HG03103 (cell line): ENCODE measurements at regions not wholly inside any gene's neighbourhood (a gene's known extent, or its start where the extent isn't known, plus 50 kb on each side); places are given as distances from the start of the nearest gene placed in this dataset.

Source experiments
- ATAC-seq: cut with Tn5 transposase; IDR thresholded peaks from one replicate; pipeline ENCODE4 v1.9.1; 2021; ENCODE audit warnings: low read depth; ENCODE audit not compliant: unreplicated experiment

DNA sequence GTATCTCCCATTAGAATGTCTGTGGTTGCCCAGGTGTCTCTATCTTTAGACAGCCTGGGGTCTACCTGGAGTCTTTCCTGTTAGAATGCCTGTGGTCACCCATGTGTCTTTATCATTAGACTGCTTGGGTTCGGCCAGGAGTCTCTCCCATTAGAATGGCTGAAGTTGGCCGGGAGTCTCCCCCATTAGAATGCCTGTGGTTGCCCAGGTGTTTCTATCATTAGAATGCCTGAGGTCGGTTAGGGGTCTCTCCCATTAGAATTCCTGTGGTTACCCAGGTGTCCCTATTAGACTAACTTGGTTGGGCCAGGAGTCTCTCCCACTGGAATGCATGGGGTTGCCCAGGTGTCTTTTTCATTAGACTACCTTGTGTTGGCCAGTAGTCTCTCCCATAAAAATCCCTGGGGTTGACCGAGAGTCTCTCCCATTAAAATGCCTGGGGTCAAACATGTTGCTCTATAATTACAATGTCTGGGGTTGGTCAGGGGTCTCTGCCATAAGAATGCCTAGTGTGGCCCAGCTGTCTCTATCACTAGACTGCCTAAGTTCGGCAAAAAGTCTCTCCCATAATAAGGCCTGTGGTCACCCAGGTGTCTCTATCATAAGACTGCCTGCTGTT lies 1448.7 kb downstream of the UQCRFS1 start:
- no peak for ATAC-seq

- ATAC-seq: no peak
Measured at GRCh38 chr19:27762933-27763332, 1450.0 kb downstream of the UQCRFS1 start.

GRCh38 chr19:27759896-27760295 lies 1453.1 kb downstream of the UQCRFS1 start:
- no peak for ATAC-seq

DNA sequence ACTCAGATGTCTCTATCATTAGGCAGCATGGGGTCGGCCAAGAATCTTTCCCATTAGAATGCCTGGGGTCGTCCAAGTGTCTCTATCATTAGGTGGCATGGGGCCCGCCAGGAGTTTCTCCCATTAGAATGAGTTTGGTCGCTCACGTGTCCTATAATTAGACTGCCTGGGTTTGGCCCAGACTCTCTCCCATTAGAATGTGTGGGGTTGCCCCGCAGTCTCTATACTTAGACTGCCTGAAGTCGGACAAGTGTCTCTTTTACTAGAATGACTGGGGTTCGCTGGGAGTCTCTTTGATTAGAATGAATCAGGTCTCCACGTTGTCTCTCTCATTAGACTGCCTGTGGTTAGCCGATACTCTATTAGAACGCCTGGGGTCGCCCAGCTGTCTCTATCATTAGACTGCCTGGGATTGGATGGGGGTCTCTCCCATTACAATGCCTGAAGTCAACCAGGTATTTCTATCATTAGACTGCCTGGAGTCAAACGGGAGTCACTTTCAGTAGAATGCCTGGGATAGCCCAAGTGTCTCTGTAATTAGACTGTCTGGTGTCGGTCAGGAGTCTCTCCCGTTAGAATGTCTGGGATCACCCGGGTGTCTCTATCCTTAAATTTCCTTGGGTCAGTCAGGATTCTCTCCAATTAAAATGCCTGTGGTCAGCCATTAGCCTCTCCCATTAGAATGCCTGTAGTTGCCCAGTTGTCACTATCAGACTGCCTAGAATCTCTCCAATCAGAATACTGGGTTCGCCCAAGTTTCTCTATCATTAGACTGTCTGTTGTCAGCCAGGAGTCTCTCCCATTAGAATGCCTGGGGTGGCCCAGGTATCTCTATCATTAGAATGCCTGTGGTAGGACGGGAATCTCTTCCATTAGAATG lies 1454.1 kb downstream of the UQCRFS1 start:
- ATAC-seq: no peak

GRCh38 chr19:27754700-27755099 lies 1458.3 kb downstream of the UQCRFS1 start:
- ATAC-seq: no peak

DNA sequence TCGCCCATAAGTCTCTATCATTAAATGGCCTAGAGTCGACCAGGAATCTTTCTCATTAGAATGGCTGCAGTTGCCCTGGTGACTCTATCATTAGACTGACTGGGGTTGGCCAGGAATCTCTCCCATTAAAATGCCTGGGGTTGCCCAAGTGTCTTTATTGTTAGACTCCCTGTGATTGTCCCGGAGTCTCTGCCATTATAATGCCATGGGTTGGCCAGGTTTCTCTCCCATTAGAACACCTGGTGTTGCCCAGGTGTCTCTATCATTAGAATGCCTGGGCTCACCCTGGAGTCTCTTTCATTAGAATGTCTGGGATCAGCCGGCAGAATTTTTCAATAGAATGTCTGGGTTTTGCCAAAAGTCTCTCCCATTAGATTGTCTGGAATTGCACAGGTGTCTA lies 1459.3 kb downstream of the UQCRFS1 start:
- ATAC-seq: no peak

GRCh38 chr19:27752530-27753184 lies 1460.3 kb downstream of the UQCRFS1 start:
- ATAC-seq: no peak

- no peak for ATAC-seq
Measured at GRCh38 chr19:27751044-27751391, 1461.9 kb downstream of the UQCRFS1 start.

GRCh38 chr19:27750391-27751043 lies 1462.4 kb downstream of the UQCRFS1 start:
- no peak for ATAC-seq

DNA sequence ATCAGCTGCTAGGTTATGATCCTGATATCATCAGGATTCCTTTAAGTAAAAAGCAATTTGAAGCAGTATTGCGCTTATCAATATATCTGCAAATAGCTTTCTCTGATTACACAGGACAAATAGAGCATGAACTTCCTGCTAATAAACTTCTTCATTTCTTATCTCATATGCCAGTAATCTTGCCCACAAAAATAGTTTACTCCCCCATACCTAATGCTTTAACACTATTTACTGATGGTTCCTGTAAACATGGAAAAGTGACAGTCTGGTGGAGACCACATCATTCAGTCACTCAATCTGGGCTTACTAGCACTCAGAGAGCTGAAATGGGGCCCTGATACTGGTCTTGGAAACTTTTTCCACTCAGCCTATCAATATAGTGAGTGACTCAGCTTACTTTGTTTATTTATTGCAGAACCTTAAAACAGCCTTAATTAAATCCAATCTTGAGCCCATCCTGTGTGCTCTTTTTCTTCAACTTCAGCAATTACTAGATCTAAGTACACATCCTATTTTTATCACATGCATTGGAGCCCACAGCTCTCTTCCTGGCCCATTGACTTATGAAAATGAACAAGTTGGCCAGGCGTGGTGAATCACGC lies 1464.3 kb downstream of the UQCRFS1 start:
- ATAC-seq: no peak

DNA sequence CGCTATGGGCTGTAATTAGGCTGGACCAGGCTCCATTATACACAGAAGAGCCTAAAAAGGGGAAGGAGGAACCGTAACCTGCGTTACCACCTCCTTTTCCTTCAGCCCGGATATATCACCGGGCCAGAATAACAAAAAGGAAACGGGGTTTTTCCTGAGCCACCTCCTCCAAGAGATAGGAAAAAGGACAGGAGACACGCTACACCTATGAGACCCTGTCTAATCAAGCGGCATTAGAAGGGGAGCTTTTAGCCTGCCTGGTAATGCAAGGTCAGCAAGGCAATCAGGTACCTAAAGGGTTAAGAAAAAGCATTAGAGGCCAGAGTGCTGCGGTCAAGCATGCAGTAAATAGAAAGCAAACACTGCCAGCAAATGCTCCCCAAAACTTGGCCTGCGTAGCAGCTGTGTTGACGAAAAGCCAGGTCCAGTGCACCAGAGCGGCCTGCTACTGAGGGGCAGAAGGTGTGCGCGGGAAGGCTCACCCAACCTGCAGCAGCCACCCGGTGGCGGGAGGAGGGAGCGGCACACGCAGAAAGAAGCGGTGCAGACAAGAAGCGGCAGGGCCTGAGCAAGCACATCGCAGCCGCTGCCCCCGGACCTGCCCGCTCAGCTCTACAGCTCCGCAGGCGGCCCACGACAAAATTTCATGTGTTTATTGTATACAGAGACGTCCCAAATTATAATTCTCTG lies 1466.1 kb downstream of the UQCRFS1 start:
- no peak for ATAC-seq

- ATAC-seq: no peak
Measured at GRCh38 chr19:27745978-27746542, 1466.9 kb downstream of the UQCRFS1 start.

- ATAC-seq: no peak
Measured at GRCh38 chr19:27744926-27745768, 1467.8 kb downstream of the UQCRFS1 start.

DNA sequence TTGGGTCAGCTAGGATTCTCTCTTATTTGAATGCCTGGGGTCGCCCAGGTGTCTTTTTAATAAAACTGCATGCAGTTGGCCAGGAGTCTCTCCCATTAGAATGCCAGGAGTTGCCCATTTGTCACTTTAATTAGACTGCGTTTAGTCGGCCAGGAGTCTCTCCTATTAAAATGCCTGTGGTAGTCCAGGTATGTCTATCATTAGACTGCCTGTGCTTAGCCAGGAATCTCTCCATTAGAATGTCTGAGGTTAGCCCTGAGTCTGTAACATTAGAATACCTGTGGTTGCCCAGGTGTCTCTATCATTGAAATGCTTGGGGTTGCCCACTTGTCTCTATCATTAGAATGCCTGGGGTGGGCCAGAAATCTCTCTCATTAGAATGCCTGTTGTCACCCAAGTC lies 1470.9 kb downstream of the UQCRFS1 start:
- ATAC-seq: no peak

DNA sequence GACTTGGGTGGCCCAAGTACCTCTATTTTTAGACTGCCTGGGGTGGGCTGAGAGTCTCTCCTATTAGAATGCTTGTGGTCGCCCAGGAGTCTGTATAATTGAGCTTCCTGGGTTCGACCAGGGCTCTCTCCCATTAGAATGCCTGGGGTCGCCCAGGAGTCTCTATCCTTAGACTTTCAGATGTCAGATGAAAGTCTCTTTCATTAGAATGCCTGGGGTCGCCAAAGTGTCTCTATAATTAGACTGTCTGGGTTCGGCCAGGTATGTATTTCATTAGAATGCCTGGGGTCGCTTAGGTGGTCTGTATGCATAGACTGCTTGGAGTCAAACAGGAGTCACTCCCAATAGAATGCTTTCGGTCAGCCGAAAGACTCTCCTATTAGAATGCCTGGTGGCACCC lies 1471.7 kb downstream of the UQCRFS1 start:
- ATAC-seq: no peak

DNA sequence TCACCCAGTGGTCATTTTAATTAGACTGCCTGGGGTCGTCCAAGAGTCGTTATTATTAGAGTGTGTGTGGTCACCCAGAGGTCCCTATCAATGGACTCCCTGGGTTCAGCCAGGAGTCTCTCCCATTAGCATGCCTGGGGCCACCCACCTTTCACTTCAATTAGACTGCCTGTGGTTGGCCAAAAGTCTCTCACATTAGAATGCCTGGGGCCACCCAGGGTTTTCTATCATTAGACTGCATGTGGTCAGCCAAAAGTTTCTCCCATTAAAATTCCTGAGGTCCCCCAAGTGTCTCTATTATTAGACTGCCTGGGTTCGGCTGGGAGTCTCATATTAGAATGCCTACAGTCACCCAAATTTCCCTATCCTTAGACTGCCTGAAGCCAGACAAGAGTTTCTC lies 1472.6 kb downstream of the UQCRFS1 start:
- ATAC-seq: no peak

GRCh38 chr19:27738569-27739193 lies 1474.3 kb downstream of the UQCRFS1 start:
- ATAC-seq: no peak

GRCh38 chr19:27736225-27736624 lies 1476.7 kb downstream of the UQCRFS1 start:
- ATAC-seq: no peak

- no peak for ATAC-seq
Measured at GRCh38 chr19:27735314-27735713, 1477.6 kb downstream of the UQCRFS1 start.
